Activated T-cell treated with anti-CD3 and anti-CD28 coated beads for 24 hours (primary cell): ENCODE measurements at regions not wholly inside any gene's neighbourhood (a gene's known extent, or its start where the extent isn't known, plus 50 kb on each side); places are given as distances from the start of the nearest gene placed in this dataset.

Source experiments
- DNase-seq: peaks from one replicate; pipeline ENCODE4 v3.0.0-alpha.2; 2020; ENCODE audit warnings: low read depth

DNA sequence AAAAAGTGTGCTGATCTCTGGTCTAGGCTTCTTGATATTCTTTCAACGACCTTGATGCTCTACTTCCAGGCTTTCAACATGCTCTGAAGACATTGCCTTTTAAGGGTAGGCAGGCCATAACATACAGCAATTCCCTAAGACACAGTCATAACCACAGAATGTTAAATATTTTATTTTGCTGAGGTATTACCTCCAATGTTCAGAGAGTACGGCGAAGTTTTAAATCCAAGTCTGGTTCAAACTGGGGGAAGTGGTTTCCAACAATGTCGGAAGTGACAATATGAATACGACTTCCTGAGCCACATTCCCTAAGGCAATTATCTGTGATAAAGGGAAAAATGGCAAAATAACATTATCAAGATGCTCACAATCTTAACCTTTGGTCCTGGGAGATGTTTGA is 1077.9 kb upstream of the PIK3C3 start:
- no peak for DNase-seq

DNA sequence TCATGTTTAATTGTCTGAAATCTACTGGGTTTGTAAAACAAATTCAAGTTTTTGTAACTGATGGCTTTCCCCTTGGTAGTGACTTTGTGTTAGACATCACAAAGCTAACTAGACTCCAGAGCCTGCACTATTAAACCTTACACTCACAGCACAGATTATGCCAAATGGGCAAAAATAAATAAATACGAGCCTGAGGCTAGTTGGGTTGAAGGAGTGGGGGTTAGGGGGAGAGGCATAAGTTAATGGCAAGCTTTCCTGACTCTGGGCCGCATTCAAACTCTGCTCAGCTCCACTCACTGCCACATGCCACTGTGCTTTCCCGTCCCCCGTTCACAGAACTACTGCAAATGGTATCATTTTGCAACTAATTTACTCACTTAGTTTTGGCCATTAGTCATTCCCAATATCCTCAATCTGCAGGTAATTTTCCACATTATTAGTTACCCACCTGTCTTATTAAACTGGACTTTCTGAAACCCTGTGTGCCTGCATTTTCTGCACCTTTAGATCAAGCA is 1079.9 kb upstream of the PIK3C3 start:
- DNase-seq = no peak

DNA sequence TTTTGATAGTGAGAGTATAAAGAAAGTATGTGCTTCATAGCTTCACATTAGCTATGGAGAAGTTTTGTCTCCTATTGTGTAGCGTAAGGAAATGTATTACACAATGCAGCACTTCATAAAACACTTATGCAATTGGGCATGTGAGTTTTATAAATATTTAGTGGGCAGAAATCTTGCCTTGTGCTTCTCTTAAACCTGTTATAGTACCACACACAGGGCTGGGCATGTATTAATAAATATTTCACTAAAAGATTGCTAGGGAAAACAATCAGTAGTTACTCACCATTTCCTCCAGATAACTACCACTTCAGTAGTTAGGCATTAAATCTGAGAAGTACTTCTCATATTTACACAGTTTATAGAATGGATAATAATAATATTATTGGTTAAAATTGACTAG is 1080.8 kb upstream of the PIK3C3 start:
- no peak for DNase-seq

DNA sequence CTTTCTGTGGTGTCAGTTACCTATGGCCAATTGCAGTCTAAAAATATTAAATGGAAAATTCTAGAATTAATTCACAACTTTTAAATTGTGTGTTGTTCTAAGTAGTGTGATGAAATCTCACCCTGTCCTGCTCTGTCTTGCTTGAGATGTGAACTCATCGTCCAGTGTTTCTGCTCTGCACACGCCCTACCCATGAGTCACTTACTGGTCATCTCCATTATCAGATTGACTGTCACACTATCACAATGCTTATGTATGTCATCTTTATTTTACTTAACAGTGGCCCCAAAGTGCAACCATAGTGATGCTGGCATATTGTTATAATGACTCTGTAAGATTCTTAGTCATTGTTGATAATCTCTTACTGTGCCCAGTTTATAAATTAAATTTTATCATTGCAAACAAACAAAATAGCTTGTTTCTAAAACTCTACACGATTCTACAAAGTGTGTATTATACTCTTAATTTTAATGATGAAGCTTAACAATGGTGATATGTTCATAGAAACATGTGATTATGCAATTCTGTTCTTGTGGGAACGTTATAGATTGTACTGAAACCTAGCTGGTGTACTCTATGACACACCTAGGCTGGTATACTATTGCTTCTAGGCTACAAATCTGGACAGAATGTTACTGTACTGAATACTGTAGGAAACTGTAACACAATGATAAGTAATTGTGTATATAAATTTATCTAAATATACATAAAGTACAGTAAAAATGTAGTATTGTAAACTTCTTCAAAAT is 1086.8 kb upstream of the PIK3C3 start:
- DNase-seq = no peak

DNA sequence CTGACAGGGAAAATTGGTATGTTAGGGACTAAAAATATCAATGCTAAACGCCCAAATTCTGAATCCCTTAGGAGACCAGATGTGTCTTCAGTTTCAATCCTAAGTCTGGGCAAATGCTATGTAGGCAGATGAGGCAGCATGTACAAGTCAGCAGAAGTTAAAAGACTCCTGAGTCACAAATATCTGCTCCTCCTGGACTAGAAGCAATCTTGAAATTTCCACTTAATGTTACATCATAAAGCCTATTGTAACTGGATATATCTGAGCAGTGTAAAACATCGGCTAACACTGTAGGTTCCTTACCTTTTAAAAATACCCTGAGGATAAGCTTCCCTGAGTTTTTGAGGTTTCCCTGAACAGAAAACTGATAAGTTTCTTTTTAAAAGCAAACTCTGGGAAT is 1087.6 kb upstream of the PIK3C3 start:
- DNase-seq = no peak

DNA sequence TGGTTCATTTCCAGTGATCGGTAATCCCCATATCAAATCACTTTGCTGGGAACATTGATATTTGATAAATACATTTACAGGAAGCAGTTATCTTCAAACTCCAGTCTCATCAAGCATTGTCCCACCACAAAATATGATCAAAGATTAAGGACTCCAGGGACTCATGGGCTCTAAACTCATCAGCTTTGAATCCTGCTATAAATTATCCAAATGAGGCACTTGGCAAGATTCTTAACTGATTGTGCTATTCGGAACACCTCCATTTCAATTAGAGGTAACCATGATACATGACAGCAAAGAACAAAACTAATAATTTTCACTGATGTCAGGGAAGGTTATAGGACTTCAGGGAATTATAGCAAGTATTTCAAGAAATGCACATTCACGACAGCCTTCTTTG is 1088.1 kb upstream of the PIK3C3 start:
- DNase-seq = no peak

DNA sequence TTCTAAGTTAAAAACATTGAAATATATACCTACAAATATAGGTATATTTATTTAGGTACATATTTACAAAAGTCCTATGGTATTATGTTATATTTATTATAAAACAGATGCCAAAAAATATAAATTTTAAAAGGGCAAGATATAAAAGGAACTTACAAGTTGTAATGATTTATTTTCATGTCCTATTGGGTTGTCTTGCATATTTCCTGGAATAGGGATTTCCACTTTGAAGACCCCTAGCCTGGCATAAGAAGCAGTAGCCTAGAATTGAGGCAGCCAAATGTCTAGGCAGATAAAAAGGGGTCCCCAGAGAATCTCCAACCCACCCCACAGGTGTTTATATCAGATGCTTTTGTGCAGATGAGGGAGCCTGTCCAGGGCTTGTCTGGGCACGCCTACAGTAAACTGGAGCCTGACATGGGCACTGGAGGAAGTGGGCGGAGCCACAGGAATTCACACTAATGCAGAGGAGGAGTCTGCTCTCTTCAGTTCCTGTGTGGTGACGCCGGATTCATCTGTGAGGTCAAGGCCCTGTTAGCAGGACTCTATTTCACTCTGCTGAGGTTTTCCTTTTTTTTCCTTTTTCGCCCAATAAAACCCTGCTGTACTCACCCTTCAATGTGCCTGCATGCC is 1088.9 kb upstream of the PIK3C3 start:
- no peak for DNase-seq

DNA sequence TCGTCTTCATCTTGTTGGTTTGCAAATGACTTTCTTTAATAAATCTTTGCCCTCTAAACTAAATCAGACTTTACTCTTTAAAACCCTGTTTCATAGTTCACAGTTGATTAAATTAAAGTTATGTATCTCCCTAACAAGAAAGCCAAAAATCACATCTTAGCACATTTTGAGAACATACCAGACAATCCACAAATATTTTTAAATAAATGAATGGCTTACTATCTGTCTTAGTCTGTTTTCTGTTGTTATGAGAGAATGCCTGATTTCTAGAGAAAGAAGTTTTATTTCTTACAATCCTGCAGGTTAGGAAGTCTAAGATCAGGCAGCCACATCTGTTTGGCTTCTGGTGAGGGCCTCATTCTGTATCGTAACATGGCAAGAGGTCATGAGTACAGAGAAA is 1090.2 kb upstream of the PIK3C3 start:
- DNase-seq = no peak

DNA sequence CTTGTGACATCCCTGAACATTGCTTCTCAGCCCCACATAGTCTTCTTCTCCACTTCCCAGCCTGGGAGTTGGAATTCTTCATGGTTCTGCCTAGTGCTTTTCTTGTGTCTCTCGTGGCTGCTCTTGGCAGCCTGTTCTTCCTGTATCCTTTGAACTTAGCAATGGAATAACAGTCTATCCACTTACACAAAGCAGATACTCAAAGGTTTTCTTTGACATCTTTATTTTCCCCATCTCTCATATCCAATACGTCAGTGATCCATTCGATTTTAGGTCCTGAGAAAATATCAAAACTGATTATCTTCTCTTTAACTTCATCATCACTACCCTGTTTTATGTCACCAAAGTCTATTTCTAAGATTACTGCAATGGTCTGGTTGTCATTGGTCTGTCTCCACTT is 1091.2 kb upstream of the PIK3C3 start:
- no peak for DNase-seq

DNA sequence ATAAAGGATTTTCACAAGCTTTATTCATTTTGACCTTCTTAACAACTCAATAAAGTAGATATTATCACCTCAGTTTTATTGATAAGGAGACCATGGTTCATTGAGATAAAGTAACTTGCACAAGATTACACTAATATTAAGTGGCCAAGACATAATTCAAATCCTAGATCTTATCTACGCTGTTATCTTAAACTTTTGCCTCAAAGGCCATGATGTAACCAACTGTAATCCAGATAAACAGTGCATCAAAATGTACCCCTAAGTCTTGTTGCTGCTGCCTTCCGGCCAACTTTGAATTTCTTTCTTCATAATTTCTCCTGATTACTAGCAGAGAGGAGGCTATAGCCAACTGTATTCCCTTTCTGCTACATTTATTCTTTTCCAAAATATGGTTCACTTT is 1094.8 kb upstream of the PIK3C3 start:
- no peak for DNase-seq

DNA sequence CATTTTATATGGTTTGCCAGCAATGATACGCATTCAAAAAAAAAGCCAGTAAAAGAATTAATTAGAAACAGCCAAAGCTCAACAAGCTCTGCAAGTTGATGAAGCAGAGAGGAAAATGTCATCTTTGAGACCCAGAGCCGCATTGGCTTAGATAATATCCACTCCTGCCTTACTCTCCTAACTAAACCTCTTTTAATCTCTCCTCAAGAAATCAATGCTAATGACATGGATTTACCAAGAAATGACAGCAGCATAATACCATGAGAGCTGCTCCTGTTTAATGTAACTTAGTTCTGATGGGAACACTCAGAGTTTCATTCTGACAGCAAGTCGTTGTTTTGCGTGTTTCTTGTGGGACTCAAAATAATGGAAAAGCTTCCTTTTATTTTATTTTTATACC is 1099.4 kb upstream of the PIK3C3 start:
- DNase-seq = no peak

DNA sequence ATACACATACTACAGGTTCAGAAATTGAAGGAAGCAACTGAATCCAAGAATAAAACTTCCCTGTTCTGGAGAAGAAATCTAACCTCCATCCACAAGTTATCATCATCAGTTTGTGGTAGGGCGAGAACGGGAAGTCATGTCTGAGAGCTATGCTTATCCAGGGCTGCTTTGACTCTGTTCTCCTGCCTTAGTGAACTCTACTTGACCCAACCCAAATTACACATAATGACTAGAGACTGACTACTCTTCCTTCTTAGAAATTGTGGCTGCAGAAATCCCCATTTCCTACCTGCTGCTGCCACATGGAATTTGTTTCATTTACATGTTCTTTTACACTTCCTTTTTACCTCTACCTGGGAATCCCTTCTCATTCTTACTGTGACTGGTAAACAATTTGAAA is 1102.6 kb upstream of the PIK3C3 start:
- no peak for DNase-seq

DNA sequence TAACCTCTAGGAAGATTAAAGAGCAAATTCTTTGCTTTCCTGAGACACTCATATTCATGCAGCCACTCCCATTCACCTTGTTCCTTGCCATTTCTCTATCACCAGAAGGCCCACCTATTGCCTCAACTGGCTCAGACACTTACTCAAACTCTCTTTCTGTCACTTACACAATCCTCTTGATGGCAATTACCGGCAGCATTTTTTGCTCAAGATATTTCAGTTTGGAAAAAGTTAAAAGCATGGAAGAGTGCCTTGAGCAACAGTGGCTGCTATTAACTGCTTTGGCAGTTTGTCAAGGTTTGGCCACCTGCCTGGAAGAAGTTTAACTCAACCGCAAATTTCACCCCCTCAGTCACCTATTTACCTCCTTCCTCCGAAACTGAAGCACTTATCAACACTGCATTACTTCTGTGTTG is 1104.0 kb upstream of the PIK3C3 start:
- no peak for DNase-seq

DNA sequence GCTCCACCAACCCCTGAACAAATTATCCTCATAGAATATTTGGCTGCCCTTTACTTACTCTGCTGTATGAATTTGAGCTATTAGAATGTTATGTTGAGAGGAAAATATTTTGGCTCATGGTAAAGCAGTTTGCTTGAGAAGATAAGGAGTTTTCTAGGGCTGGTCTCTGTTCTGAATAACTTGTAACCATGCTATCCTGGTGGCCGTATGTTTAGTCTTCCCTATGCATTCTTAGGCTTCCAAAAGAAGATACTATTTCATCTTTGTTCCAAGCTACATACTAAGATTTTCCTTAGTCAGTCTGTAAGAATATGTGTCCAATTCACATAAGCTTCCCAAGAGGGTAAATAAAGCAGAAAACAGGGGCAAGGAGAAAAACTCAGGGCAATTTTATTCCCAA is 1105.1 kb upstream of the PIK3C3 start:
- DNase-seq = no peak

DNA sequence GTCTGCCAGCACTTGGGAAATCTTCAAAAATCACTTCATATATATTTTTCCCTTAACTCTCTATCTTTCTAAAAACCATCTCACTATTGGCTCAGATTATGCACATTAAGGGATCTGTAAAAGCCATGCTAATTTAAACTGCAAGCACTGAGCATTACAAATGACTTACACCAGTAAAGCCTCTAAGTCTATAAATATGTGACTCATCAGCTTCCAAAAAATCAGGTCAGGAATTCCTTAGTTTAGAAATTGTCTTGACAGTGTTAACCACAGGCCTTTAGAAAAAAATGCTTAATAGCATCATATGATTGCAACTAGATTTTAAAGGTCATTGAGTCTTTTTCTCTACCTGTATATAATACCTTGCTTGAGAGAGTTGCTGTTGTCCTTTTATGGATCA is 1113.6 kb upstream of the PIK3C3 start:
- no peak for DNase-seq

DNA sequence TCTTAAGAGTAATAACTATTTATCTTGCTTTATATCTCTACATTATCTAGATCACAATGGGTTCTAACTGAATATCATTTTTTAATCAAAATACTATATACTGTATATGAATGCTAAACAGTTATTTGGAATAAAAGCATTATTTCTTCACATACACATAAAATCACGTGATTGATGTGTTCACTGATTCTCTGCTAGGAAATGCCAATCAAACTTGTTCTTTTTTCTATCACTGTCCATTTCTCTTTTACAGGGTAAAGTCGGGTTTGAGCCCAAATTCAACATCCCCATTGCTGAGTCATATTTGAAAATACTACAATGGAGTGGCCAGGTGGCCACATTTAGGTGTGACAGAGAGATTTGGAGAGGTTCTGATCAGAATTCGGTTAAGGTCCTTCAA is 1114.0 kb upstream of the PIK3C3 start:
- no peak for DNase-seq

DNA sequence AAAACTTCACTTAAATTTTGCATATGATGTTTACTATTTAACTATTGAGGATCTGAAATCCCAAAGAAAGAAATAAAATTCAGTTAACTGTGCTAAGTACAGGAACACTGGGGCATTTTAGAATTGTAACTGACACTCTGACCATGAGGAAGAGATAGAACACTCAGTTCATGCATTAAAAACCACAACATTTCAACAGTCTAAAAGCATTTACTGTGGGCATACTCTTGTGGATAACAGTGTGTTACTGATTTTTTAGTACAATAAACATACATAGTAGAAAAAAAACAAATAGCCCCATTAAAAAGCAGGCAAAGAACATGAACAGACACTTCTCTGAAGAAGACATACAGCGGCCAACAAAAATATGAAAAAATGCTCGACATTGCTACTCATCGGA is 1122.7 kb upstream of the PIK3C3 start:
- no peak for DNase-seq

DNA sequence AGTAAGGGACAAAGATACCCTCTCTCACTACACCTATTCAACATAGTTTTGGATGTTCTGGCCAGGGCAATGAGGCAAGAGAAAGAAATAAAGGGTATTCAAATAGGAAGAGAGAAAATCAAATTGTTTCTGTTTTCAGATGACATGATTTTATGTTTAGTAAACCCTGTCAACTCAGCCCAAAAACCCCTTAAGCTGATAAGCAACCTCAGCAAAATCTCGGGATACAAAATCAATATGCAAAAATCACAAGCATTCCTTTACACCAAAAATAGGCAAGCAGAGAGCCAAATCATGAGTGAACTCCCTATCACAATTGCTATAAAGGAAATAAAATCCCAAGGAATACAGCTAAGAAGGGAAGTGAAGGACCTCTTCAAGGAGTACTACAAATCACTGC is 1130.7 kb upstream of the PIK3C3 start:
- DNase-seq = no peak

DNA sequence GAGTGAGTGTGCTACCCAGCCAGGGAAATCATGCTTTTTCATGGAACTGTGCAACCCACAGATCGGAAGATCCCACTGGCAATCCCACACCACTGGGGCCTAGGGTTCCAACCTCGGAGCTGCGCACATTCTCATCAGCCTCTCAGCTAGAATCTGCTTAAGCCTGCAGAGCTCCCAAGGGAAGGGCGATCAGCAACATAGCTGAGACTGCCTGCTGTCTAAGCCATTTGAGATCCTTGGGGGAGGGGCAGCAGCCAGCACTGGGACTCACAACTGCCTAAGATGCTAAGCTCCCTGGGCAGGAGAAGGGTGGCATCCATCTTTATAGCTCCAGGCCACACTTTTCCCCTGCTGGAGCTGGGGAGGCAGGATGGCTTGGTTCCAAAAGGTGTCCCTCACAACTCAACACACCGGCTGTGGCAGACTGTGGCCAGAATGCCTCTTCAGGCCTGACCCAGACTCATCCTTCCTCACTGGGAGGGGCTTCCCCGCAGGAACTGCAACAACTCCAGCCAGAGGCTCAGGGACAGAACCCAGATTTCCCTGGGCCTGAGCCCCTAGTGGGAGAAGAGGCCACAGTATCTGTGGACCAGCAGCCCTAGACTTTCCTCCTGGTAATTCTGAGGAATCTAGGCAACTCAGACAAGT is 1133.3 kb upstream of the PIK3C3 start:
- DNase-seq = no peak

DNA sequence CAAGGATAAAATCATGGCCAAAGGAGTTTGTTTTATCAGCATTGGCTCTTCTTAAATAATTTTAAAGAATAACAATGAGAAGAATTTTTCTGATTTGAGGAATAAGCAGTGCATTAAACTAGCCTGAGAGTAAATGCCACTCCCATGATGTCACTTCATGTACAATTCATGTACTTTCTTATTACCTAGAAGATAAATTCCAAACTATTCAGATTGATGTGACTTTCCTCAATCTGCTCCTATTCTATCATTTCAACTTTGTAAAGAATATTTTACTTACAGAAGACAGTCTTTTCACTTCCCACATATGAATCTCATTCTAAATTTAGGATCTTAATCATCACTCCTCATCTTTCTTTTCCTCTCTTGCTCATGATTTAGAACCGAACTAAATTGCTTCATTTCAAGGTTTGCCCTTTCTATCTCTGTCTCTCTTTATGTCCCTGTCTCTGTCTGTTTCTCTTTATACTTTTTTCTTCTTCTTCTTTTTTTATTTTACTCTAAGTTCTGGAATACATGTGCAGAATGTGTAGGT is 1142.0 kb upstream of the PIK3C3 start:
- DNase-seq = no peak

DNA sequence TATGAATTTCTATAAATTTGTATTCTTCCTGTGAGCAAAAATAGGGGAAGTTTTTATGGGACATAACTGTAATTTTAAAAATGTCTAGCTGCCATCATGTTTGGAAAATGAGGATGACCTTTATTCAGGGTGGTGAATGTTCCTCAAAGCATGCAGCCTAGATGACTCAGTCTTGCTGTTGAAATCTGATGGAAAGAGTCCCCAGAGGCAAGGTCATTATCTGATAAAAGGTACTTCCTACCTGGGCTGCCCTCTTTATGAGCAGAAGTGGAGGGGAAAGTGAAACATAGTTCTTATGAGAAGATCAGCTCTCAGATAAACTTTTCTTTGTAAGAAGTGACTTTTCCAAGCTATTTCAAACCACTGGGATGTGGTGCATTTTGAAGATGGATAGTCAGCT is 1144.7 kb upstream of the PIK3C3 start:
- no peak for DNase-seq

DNA sequence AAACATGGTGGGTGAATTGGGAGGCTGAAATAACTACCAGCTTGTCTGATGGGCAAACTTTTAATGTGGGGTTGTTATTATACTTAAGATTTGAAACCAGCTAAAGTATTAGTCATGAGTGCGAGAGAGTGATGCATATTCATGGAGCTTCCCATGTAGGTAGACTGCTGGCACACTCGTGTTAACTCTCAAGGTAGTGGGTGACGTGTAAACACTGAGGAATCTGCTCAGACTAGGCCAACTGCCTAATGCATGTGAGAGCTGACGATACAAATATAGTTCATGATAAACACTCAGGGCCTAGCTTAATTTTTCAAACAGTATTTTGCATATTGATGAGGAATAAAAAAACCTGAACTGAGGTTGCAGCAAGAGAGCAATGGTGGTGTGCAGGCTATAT is 1165.7 kb upstream of the PIK3C3 start:
- no peak for DNase-seq

DNA sequence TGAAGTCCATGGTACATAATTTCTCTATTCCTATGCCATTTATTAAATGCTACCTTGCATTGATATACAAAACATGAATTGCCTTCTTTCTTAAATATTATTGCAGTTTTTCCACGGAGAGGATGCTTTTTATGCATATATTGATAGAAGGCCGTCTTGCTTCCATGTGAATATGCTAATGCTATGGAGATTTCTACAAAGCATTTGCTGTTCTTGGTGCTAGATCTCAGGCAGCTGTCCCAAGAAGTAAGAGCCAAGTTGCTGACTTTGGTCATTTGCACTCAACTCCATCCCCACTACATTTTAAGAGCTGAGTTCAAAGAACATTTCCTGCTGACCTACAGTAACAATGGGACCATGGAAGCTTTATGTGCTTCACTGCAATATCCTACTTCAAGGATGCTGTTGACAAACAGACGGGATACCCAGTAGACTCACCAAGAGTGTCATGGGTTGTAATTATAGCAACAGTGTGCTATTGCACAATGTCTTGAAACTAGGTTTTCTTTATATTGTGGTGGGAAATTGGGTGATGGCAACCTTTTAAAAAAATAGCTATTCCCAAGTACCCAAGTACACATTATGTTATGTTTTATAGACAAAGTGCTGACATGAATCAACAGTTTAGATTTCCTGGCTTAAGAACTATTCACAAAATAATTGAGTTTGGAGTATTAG is 1172.4 kb upstream of the PIK3C3 start:
- no peak for DNase-seq
